CD14-positive monocyte (primary cell): ENCODE measurements at regions not wholly inside any gene's neighbourhood (a gene's known extent, or its start where the extent isn't known, plus 50 kb on each side); places are given as distances from the start of the nearest gene placed in this dataset.

Experiments
- DNase-seq, 3 donors: peaks; one replicate each; pipeline ENCODE4 v3.0.0-alpha.2; 2011 to 2022
- H2AFZ ChIP-seq: 2 replicates; pipeline ENCODE4 v1.6.0; 2012; ENCODE audit warnings: mild to moderate bottlenecking, low read depth, low read length, inconsistent platforms; ENCODE audit not compliant: insufficient read depth, poor library complexity, severe bottlenecking
- H3K27ac ChIP-seq, 2 donors: 1 replicate in 1 of 2; 2 replicates in 1 of 2; pipeline ENCODE4 v1.5.1; 2012 to 2013; ENCODE audit warnings: low read length in 2 of 2, control low read depth in 1 of 2, inconsistent platforms in 1 of 2, low read depth in 1 of 2, mild to moderate bottlenecking in 1 of 2
- H3K27me3 ChIP-seq, 2 donors: one replicate each; pipeline versions ENCODE4 v1.6.0 to v1.6.1; 2011 to 2013; ENCODE audit warnings: low read length in 2 of 2; ENCODE audit not compliant: control insufficient read depth in 2 of 2, insufficient read depth in 2 of 2
- H3K36me3 ChIP-seq, 2 donors: replicated peaks in 1 of 2; 1 replicate in 1 of 2; 2 replicates in 1 of 2; pipeline versions ENCODE4 v1.5.1 to v1.6.1; 2012 to 2013; ENCODE audit warnings: low read length in 2 of 2, control low read depth in 1 of 2, inconsistent platforms in 1 of 2, mild to moderate bottlenecking in 1 of 2; ENCODE audit not compliant: insufficient read depth in 2 of 2, control insufficient read depth in 1 of 2
- H3K4me1 ChIP-seq, 2 donors: 1 replicate in 1 of 2; 2 replicates in 1 of 2; pipeline versions ENCODE4 v1.5.1 to v1.6.1; 2012 to 2013; ENCODE audit warnings: low read length in 2 of 2, control low read depth in 1 of 2, inconsistent platforms in 1 of 2, mild to moderate bottlenecking in 1 of 2, moderate library complexity in 1 of 2; ENCODE audit not compliant: insufficient read depth in 2 of 2, control insufficient read depth in 1 of 2
- H3K4me2 ChIP-seq: replicated peaks from 2 replicates; pipeline ENCODE3; 2012; ENCODE audit warnings: low read length, moderate library complexity, mild to moderate bottlenecking; ENCODE audit not compliant: poor library complexity, severe bottlenecking; ENCODE audit errors: extremely low read depth
- H3K4me3 ChIP-seq, 3 experiments: fragments of 200-600 bp in 1 of 3; sonication (generic) in 1 of 3; replicated peaks in 1 of 3; 1 replicate in 2 of 3; 2 replicates in 1 of 3; pipeline ENCODE4 v1.5.1; 2011 to 2013; ENCODE audit warnings: low read length in 3 of 3, mild to moderate bottlenecking in 3 of 3, control low read depth in 2 of 3, low read depth in 2 of 3, inconsistent platforms in 1 of 3, moderate library complexity in 1 of 3
- H3K79me2 ChIP-seq: 2 replicates; pipeline ENCODE4 v1.6.0; 2012; ENCODE audit warnings: mild to moderate bottlenecking, control low read depth, inconsistent platforms, low read length, moderate library complexity; ENCODE audit not compliant: insufficient read depth
- H3K9ac ChIP-seq: 2 replicates; pipeline ENCODE4 v1.6.0; 2017; ENCODE audit warnings: low read length, mild to moderate bottlenecking; ENCODE audit not compliant: insufficient read depth, poor library complexity, severe bottlenecking
- H3K9me3 ChIP-seq, 2 donors: replicated peaks in 1 of 2; 1 replicate in 1 of 2; 2 replicates in 1 of 2; pipeline versions ENCODE4 v1.5.1 to v1.6.1; 2012 to 2013; ENCODE audit warnings: low read length in 2 of 2, control low read depth in 1 of 2; ENCODE audit not compliant: control insufficient read depth in 1 of 2, insufficient read depth in 1 of 2
- H4K20me1 ChIP-seq: 2 replicates; pipeline ENCODE4 v1.6.0; 2012; ENCODE audit warnings: mild to moderate bottlenecking, low read length, control low read depth, moderate library complexity; ENCODE audit not compliant: insufficient read depth
- H3K27ac Mint-ChIP-seq, 7 donors: one replicate each; pipeline ENCODE4 v1.8.0; 2020; ENCODE audit warnings: mild to moderate bottlenecking in 7 of 7, mixed read lengths in 7 of 7, moderate library complexity in 6 of 7, inconsistent platforms in 2 of 7
- H3K27me3 Mint-ChIP-seq, 3 donors: one replicate each; pipeline ENCODE4 v1.8.0; 2021 to 2022; ENCODE audit warnings: low read depth in 3 of 3, mild to moderate bottlenecking in 3 of 3, mixed read lengths in 3 of 3, moderate library complexity in 3 of 3, inconsistent platforms in 1 of 3
- H3K36me3 Mint-ChIP-seq, 2 donors: one replicate each; pipeline ENCODE4 v1.8.0; 2020; ENCODE audit warnings: mixed read lengths in 2 of 2, inconsistent platforms in 1 of 2, mild to moderate bottlenecking in 1 of 2
- H3K4me1 Mint-ChIP-seq: one replicate; pipeline ENCODE4 v1.8.0; 2020; ENCODE audit warnings: mild to moderate bottlenecking, mixed read lengths
- H3K4me3 Mint-ChIP-seq, 2 donors: one replicate each; pipeline ENCODE4 v1.8.0; 2020; ENCODE audit warnings: mild to moderate bottlenecking in 2 of 2, mixed read lengths in 2 of 2, moderate library complexity in 1 of 2
- H3K9me3 Mint-ChIP-seq, 7 donors: one replicate each; pipeline ENCODE4 v1.8.0; 2020 to 2022; ENCODE audit warnings: mixed read lengths in 7 of 7, mild to moderate bottlenecking in 6 of 7, moderate library complexity in 6 of 7, inconsistent platforms in 2 of 7
- WGBS: methylation state at CpG from one replicate; pipeline ENCODE4 v1.1.5; 2013; ENCODE audit warnings: missing lambda C conversion rate; ENCODE audit not compliant: insufficient coverage; 5-methylcytosine and 5-hydroxymethylcytosine counted together
- intact Hi-C, 2 donors: fragments of 100-400 bp; cut with micrococcal nuclease; formaldehyde crosslinking; loops; one replicate each; pipeline versions ENCODE4 v1.15.0 to v1.15.1; 2023
- TF ChIP-seq, protein P1 (sequence below): fragments of 200-600 bp; IDR thresholded peaks from one replicate; pipeline ENCODE4 v1.8.0; 2022; ENCODE audit warnings: antibody characterized with exemption, mild to moderate bottlenecking

GRCh38 chr1:103197216-103197615 is 88.9 kb upstream of the COL11A1 start:
- no peak overlapping the region for H3K27ac Mint-ChIP-seq
- intact Hi-C loops, result no loop called here
- Histone ChIP-seq H3K4me1 (no peaks in the 10 kb centered on the region), H4K20me1 (no peaks in the 10 kb centered on the region), H3K9ac (no peak overlapping the region), H3K4me2 (no peak overlapping the region), H2AFZ (no peak overlapping the region), H3K4me3 (no peak overlapping the region), H3K9me3 (no peaks in the 10 kb centered on the region), H3K79me2 (no peaks in the 10 kb centered on the region), H3K27ac (no peak overlapping the region), H3K27me3 (no peaks in the 10 kb centered on the region), H3K36me3 (no peaks in the 10 kb centered on the region)
- H3K36me3 Mint-ChIP-seq, result no peaks in the 10 kb centered on the region
- H3K27me3 Mint-ChIP-seq, result no peaks in the 10 kb centered on the region
- DNase-seq, result no peak
- TF ChIP-seq, protein P1, sequence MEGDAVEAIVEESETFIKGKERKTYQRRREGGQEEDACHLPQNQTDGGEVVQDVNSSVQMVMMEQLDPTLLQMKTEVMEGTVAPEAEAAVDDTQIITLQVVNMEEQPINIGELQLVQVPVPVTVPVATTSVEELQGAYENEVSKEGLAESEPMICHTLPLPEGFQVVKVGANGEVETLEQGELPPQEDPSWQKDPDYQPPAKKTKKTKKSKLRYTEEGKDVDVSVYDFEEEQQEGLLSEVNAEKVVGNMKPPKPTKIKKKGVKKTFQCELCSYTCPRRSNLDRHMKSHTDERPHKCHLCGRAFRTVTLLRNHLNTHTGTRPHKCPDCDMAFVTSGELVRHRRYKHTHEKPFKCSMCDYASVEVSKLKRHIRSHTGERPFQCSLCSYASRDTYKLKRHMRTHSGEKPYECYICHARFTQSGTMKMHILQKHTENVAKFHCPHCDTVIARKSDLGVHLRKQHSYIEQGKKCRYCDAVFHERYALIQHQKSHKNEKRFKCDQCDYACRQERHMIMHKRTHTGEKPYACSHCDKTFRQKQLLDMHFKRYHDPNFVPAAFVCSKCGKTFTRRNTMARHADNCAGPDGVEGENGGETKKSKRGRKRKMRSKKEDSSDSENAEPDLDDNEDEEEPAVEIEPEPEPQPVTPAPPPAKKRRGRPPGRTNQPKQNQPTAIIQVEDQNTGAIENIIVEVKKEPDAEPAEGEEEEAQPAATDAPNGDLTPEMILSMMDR, result no peak
- no CpG with 5 or more reads among the region's 2 CpGs for WGBS
- H3K9me3 Mint-ChIP-seq, result peaks cover 0 to 5% (median 0%) of the 10 kb centered on the region in 7 donors
- no peaks in the 10 kb centered on the region for H3K4me1 Mint-ChIP-seq
- no peak overlapping the region for H3K4me3 Mint-ChIP-seq

DNA sequence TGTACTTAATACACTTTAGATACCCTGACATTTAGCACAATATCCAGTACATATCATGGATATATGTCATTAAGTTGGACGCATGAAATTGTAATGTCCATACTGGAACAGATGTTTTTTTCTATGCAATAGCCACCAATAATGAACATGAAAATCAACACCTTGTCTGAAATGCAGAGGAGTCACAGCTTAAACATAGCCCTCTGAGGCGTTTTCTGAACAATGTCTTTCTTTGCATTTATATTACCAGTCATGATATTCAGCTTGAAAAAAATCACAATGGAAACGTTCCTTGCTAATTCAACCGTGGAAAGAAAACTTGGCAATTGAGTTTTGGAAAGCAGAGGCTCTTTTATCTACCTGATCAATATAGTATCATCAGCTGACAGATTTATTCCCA is 86.7 kb upstream of the COL11A1 start:
- intact Hi-C loops, result no loop called here
- H3K27ac ChIP-seq, result no peak overlapping the region
- peaks cover 0 to 5% (median 1%) of the 10 kb centered on the region in 7 donors for H3K9me3 Mint-ChIP-seq

More for the DNA sequence above, 86.7 kb upstream of the COL11A1 start:
- no peak overlapping the region for H3K4me3 Mint-ChIP-seq
- no peak overlapping the region for H3K4me2 ChIP-seq
- no peak overlapping the region for H3K4me3 ChIP-seq
- TF ChIP-seq, protein P1, result no peak
- DNase-seq, result no peak
- H4K20me1 ChIP-seq, result no peaks in the 10 kb centered on the region
- H3K27me3 Mint-ChIP-seq, result no peaks in the 10 kb centered on the region
- H3K9me3 ChIP-seq, result no peaks in the 10 kb centered on the region
- no peaks in the 10 kb centered on the region for H3K36me3 ChIP-seq
- no peak overlapping the region for H3K9ac ChIP-seq
- WGBS, result 80% methylated on average over 1 of the region's 4 CpGs
- H3K79me2 ChIP-seq, result no peaks in the 10 kb centered on the region
- no peaks in the 10 kb centered on the region for H3K36me3 Mint-ChIP-seq
- no peak overlapping the region for H2AFZ ChIP-seq
- no peaks in the 10 kb centered on the region for H3K27me3 ChIP-seq
- H3K27ac Mint-ChIP-seq, result no peak overlapping the region
- H3K4me1 Mint-ChIP-seq, result no peaks in the 10 kb centered on the region
- no peaks in the 10 kb centered on the region for H3K4me1 ChIP-seq
